ENCODE measurements at regions not wholly inside any gene's neighbourhood (a gene's known extent, or its start where the extent isn't known, plus 50 kb on each side); places are given as distances from the start of the nearest gene placed in this dataset.

DNA sequence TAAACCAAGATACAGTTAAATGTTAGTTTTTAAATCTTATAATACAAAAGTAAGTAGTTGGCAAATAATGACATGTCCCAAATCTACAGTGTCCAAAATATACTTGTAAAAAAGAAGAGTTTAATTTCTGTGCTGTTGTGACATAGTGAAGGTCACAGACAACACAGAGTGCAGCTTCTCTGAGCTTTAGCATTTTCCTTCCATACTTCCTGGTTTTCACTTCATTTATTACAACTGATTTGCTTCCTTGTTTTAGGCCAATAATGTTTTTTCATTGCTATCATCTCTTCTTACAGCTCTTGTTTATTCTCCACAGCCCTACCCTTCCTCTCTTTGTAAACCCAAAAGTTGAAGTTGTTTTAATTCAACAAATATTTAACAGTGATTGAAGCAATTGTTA lies 132.4 kb upstream of the TET2 start:
- DNase-seq (no peak), ATAC-seq (ENCODE audit: insufficient read depth, low read depth) (no peak)
- TF ChIP-seq, protein P1, sequence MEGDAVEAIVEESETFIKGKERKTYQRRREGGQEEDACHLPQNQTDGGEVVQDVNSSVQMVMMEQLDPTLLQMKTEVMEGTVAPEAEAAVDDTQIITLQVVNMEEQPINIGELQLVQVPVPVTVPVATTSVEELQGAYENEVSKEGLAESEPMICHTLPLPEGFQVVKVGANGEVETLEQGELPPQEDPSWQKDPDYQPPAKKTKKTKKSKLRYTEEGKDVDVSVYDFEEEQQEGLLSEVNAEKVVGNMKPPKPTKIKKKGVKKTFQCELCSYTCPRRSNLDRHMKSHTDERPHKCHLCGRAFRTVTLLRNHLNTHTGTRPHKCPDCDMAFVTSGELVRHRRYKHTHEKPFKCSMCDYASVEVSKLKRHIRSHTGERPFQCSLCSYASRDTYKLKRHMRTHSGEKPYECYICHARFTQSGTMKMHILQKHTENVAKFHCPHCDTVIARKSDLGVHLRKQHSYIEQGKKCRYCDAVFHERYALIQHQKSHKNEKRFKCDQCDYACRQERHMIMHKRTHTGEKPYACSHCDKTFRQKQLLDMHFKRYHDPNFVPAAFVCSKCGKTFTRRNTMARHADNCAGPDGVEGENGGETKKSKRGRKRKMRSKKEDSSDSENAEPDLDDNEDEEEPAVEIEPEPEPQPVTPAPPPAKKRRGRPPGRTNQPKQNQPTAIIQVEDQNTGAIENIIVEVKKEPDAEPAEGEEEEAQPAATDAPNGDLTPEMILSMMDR (IDR thresholded peaks at IDR 0.05; ENCODE audit: borderline replicate concordance, extremely low read depth, low read length, poor library complexity, severe bottlenecking): no peak
- TF ChIP-seq EZH2 (IDR thresholded peaks at IDR 0.05; ENCODE audit: borderline replicate concordance, low read depth, low read length, severe bottlenecking): no peak

GRCh38 chr4:105014635-105015034 lies 132.0 kb upstream of the TET2 start:
- no peak for DNase-seq
- no peaks in the 10 kb centered on the region for H3K36me3 ChIP-seq (ENCODE audit: insufficient read depth, low read length)
- H3K79me2 ChIP-seq (ENCODE audit: insufficient read depth, low read length): no peaks in the 10 kb centered on the region
- H3K4me2 ChIP-seq (ENCODE audit: insufficient read depth, low read length): no peak overlapping the region
- H3K4me3 ChIP-seq (ENCODE audit: low read depth in 1 of 2, low read length in 2 of 2): no peak overlapping the region
- no peak overlapping the region for H3K27ac ChIP-seq (ENCODE audit: low read length)
- no peak overlapping the region for H2AFZ ChIP-seq (ENCODE audit: low read depth, low read length)
- no peaks in the 10 kb centered on the region for H3K4me1 ChIP-seq (ENCODE audit: insufficient read depth, low read length)
- H3K27me3 ChIP-seq (ENCODE audit: insufficient read depth, low read length, poor library complexity): no peaks in the 10 kb centered on the region
- TF ChIP-seq EZH2 (IDR thresholded peaks at IDR 0.05; ENCODE audit: borderline replicate concordance, low read depth, low read length, severe bottlenecking): no peak
- TF ChIP-seq, protein P1 (IDR thresholded peaks at IDR 0.05; ENCODE audit: borderline replicate concordance, extremely low read depth, low read length, poor library complexity, severe bottlenecking): no peak
- no peaks in the 10 kb centered on the region for H3K9me3 ChIP-seq (ENCODE audit: insufficient read depth, low read length, severe bottlenecking)
- no peak overlapping the region for H3K9ac ChIP-seq (ENCODE audit: low read depth, low read length)
- ATAC-seq (ENCODE audit: insufficient read depth, low read depth): no peak
- no peaks in the 10 kb centered on the region for H4K20me1 ChIP-seq (ENCODE audit: insufficient read depth, low read length)

More for the DNA sequence above, 132.4 kb upstream of the TET2 start:
- no peaks in the 10 kb centered on the region for H4K20me1 ChIP-seq (ENCODE audit: insufficient read depth, low read length)
- no peaks in the 10 kb centered on the region for H3K27me3 ChIP-seq (ENCODE audit: insufficient read depth, low read length, poor library complexity)
- H3K9me3 ChIP-seq (ENCODE audit: insufficient read depth, low read length, severe bottlenecking): no peaks in the 10 kb centered on the region
- no peak overlapping the region for H3K4me3 ChIP-seq (ENCODE audit: low read depth in 1 of 2, low read length in 2 of 2)
- no peaks in the 10 kb centered on the region for H3K4me1 ChIP-seq (ENCODE audit: insufficient read depth, low read length)
- no peak overlapping the region for H2AFZ ChIP-seq (ENCODE audit: low read depth, low read length)
- no peaks in the 10 kb centered on the region for H3K79me2 ChIP-seq (ENCODE audit: insufficient read depth, low read length)
- H3K9ac ChIP-seq (ENCODE audit: low read depth, low read length): no peak overlapping the region
- no peaks in the 10 kb centered on the region for H3K36me3 ChIP-seq (ENCODE audit: insufficient read depth, low read length)
- no peak overlapping the region for H3K27ac ChIP-seq (ENCODE audit: low read length)
- no peak overlapping the region for H3K4me2 ChIP-seq (ENCODE audit: insufficient read depth, low read length)

- no peak for ATAC-seq (ENCODE audit: insufficient read depth, low read depth)
These were observed 130.9 kb upstream of the TET2 start for GRCh38 chr4:105015750-105016149.

More at GRCh38 chr4:105015750-105016149, 130.9 kb upstream of the TET2 start:
- Histone ChIP-seq H3K4me1 (ENCODE audit: insufficient read depth, low read length) (no peaks in the 10 kb centered on the region), H3K9me3 (ENCODE audit: insufficient read depth, low read length, severe bottlenecking) (no peaks in the 10 kb centered on the region), H2AFZ (ENCODE audit: low read depth, low read length) (no peak overlapping the region), H3K79me2 (ENCODE audit: insufficient read depth, low read length) (no peaks in the 10 kb centered on the region), H3K36me3 (ENCODE audit: insufficient read depth, low read length) (no peaks in the 10 kb centered on the region), H3K27ac (ENCODE audit: low read length) (no peak overlapping the region), H4K20me1 (ENCODE audit: insufficient read depth, low read length) (no peaks in the 10 kb centered on the region), H3K4me2 (ENCODE audit: insufficient read depth, low read length) (no peak overlapping the region), H3K4me3 (ENCODE audit: low read depth in 1 of 2, low read length in 2 of 2) (no peak overlapping the region), H3K27me3 (ENCODE audit: insufficient read depth, low read length, poor library complexity) (no peaks in the 10 kb centered on the region), H3K9ac (ENCODE audit: low read depth, low read length) (no peak overlapping the region)
- DNase-seq: no peak
- TF ChIP-seq, protein P1 (IDR thresholded peaks at IDR 0.05; ENCODE audit: borderline replicate concordance, extremely low read depth, low read length, poor library complexity, severe bottlenecking): no peak
- TF ChIP-seq EZH2 (IDR thresholded peaks at IDR 0.05; ENCODE audit: borderline replicate concordance, low read depth, low read length, severe bottlenecking): no peak

Measured in DND-41 (cell line).